Stimulated activated CD4-positive, alpha-beta T cell treated with anti-CD3 and anti-CD28 coated beads, TNF-alpha, amount 100 ng/mL, for 48 hours (primary cell): ENCODE measurements at regions not wholly inside any gene's neighbourhood (a gene's known extent, or its start where the extent isn't known, plus 50 kb on each side); places are given as distances from the start of the nearest gene placed in this dataset.
"Not testable (repeated sequence)": the region's sequence is repeated elsewhere in the genome, so short reads cannot be mapped to it uniquely, and the experiment has no call there.

ENCODE experiments used
- DNase-seq, 3 donors: peaks; one replicate each; pipeline ENCODE4 v3.0.0-alpha.2; 2020; ENCODE audit warnings: low read depth in 3 of 3

- DNase-seq: no peak
Observed at GRCh38 chr11:70548976-70549375, 150.6 kb downstream of the CTTN start.

DNA sequence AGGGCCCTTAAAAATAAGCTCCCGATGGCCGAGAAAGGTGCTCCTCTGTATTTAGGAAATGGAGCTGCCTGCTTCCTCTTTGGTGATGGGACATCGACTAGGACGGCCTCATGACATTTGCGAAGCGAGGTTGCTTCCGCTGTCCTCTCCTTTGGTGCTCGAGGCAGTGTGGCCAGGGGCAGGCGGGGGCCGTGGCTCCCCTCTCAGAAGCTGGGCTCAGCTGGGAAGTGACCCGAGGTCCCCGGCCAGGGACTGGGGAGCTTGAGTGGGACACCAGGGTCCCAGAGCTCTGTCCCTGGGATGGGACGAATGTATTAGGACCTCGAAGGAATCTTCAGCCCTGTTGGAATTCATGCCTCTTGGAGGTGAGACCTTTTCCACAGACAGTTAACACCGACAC lies 151.1 kb downstream of the CTTN start:
- no peak for DNase-seq

- no peak for DNase-seq
Observed at GRCh38 chr11:70549796-70550195, 151.5 kb downstream of the CTTN start.

DNA sequence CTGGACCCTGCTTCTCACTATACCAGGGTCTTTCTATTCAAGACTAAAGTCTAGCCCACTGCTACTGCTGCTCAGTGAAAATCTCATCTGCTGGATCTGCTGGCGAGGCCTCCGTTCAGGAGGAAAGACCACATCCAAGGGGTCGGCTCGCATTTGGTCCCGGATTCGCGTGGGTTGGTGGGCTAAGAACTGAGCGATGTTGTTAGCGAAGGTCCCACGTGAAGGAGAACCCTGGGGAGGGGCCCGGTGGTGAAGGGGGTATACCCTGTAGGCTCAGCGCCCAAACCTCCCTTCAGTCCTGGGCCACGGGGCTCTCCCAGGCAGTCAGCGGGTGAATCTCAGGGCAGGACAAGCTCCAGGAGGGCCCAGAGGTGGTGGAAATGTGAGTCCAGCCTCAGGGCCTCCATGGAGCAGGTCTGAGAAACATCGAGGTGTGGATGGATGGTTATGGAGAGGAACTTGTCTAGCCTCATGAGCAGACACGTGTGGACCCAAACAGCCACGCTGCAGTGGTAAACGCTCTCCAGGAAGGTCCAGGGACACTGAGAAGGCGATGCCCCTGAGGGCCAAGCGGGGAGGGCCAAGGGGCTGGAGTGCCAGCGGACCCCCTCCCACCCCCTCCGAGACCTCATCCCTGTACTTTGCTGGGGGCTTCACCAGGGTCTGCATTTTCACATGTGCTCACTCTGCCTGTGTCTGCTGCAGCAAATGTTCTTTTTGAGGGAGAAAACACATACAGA lies 152.3 kb downstream of the CTTN start:
- no peak for DNase-seq

DNA sequence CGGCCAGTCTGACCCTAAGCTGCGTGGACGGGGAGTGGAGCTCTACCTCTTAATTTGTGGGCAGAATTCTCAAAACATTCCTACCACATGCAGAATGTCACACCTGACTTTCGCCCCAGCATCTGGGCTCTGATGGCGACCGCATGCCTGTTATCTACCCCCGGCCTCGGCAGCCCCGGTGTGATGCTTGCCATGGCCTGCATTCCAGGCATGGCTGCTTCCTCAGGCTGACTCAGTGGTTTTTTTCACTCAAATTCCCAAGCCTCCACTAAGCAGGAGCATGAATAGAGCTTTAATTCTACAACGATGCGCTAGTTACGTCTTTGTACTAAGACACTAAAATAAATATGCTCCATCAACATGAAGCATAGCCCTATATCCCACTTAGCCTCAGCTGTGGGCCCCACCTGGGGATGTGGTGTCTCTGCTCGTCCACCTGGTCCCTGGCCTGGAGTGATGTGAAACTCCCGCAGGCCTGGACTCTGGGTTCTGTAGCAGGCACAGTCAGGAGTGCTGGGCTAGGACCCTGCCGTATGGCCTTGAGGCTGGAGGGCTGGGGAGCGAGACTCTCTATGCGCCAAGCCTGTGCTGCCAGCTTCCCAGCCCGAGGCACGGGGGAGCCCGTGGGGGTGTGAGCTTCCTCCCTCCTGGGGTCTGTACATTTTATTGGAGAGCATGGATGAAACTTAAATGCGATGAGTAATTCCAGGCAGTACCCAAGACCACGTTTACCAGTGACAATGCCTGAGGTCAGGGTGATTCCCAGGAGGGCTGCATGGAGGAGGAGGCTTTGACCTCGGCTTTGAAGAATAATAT lies 153.2 kb downstream of the CTTN start:
- DNase-seq: no peak

DNA sequence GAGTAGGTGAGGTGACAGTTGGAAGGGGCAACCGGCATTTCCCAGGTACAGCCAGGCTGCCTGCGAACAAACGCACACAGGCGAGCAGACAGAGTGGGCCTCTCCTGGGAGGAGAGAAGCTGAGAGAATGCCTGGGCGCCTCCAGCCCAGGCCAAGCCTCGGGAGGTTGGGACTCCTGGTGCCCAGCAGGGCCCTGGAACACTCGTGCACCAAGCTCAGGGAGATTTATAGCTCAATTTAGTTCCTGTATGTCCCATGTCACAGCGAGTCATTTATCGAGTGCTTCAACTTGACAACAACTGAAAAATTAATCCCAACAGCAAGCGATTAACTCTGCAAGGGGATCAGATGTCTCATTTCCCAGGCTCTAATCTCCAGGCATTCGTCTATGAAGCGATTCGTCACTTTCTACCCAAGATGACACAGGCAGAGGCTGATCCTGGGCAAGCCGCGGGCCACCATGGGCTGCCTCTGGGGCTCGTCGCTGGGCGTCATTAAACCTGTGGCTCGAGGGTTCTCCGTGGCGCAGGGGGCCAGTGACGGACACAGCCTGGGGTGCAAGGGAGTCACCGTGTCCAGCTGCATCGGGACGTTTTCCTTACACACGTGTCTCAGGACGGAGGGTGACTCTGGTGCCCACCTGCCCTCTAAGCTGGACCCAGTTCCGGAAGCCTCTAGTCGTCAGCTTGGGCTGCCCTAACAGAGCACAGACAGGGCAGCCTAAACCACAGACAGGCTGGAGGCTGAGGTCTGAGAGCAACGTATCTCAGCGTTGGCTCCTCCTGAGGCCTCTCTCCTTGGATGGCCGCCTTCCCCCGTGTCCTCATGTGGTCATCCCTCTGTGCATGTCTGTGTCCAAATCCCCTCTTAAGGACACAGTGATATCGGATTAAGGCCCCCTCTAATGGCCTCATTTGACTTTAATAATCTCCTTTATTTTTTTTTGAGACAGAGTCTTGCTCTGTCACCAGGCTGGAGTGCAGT lies 154.1 kb downstream of the CTTN start:
- DNase-seq: no peak

GRCh38 chr11:70555078-70555477 lies 156.7 kb downstream of the CTTN start:
- DNase-seq: no peak

GRCh38 chr11:70556884-70557741 lies 158.8 kb downstream of the CTTN start:
- no peak for DNase-seq

GRCh38 chr11:70557742-70558485 lies 159.6 kb downstream of the CTTN start:
- no peak for DNase-seq

DNA sequence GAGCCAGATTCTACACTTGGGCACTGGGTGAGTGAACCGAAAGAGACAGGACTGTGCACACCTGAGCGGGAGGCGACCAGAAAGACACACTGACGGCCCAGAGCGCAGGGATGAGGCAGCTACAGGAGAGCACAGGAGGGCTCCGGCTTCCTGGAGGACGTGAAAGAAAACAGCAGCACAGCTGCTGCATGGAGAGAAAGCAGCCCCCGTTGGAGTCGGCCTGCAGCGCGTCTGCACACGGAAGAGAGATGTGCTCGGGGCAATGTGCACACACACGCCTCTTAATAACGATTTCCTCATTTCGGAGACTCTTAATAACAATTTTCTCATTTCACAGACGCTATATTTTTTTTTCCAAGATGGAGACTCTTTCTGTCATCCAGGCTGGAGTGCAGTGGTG lies 160.4 kb downstream of the CTTN start:
- no peak for DNase-seq

- no peak for DNase-seq
Observed at GRCh38 chr11:70559516-70559915, 161.2 kb downstream of the CTTN start.

DNA sequence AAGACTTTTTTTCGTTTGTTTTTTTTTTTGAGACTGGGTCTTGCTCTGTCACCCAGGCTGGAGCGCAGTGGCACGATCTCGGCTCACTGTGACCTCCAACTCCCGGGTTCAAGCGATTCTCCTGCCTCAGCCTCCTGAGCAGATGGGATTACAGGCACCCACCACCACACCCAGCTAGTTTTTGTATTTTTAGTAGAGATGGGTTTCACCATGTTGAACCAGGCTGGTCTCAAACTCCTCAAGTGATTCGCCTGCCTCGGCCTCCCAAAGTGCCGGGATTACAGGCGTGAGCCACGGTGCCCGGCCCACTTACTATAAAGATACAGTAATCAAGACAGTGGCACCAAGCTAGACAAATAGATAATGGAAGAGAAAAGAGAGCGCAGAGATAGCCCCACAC lies 162.3 kb downstream of the CTTN start:
- not testable (repeated sequence) for DNase-seq

DNA sequence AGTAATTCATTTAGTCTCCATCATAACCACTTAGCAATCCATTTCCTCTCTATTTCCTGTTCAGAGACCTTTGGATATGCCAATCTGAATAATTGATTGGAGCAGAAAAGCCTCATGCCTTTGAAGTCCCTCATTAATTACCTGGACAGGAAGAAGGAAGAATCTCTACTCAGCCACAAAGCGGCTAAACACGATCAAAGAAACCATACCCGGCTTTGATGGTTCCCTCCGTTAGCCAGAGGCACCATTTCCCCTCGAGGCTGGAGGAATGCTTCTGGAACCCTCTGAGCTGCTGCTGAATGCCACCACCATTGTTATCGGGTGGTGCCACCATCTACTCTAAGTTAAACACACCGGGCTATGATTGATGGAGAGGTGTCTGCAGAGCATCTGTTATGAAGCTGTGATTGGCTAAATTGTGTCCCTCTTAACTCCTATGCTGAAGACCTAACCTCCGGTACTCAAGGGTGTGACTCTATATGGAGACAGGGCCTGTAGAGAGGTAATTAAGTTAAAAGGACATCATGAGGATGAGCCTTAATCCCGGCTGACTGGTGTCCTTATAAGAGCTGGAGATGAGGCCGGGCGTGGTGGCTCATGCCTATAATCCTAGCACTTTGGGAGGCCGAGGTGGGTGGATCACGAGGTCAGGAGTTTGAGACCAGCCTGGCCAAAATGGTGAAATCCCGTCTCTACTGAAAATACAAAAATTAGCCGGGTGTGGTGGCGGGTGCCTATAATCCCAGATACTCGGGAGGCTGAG lies 168.6 kb downstream of the CTTN start:
- DNase-seq: no peak

GRCh38 chr11:70567680-70568034 lies 169.3 kb downstream of the CTTN start:
- no peak for DNase-seq

DNA sequence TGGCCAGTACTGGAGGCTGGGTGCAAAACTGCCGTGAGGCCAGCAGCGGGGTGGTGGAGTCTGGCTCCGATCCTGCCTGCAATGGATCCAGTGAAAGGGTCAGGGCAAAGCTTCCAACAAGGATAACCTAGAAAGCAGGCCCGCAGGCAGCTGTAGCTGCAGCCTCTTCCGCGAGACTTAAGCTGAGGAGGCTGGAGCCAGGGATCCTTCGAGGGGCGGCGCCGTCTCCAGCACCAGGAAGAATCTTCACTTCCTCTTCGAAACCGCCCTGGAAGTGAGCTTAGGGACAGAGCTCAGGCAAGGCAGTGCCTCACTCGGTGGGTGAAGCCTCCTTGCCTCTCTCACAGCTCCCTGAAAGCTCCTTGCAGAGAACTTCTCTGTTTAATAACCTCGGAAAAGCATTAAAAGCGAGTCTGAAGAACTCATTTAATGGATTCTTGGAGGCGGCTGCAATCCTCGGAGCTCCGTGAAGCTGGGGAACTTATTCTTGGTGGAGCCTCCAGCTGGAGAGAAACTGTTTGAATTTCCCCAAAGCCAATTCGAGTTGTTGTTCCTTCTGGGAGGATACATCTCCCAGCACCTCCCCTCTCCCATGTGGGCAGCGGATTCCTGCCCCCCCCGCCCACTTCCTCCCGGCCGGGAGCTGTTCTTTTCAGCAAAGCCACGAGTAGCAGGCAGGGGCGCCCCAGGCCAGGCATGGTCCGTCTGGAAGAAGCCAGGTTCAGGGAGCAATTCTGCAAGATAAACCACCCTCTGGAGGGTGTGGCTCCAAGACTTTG lies 169.9 kb downstream of the CTTN start:
- DNase-seq: no peak

DNA sequence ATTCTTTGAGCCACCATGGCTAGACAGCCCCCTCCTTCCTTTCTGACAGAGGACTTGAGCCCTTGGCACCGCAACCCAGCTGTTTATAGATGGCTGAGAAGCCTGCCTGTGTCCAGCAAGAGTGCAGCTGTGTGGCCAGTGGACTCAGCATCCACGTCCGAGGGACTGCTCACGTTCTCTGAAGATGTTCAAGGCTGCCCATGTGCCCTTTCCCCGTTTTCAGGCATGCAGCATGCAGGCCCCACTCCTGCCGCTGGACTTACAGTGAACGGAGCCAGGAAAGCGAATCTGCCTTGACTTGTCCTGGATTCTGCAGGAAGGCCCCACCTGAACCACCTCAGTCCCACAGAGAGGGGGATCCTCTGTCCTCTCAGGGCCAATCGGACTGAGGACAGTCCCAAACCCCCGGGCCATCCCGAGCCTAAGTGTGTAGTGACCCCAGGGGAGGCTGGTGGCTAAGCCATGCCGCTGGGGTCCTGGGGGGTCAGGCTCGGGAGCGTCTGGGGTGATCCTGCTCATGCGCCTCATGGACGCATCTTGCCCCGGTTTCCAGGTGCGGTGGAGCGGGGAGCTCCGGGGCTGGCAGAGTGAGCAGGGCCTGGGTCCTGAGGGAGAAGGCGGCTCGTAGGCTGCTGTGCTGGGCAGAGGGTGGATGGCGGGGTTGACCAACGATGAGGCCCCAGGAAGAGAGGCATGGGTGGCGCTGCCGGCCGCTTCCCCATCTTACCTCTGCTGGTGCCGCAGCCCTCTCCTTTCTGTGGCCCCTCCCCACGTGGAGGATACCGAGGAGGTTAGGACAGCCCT lies 170.7 kb downstream of the CTTN start:
- no peak for DNase-seq

GRCh38 chr11:70569618-70569890 lies 171.2 kb downstream of the CTTN start:
- no peak for DNase-seq

DNA sequence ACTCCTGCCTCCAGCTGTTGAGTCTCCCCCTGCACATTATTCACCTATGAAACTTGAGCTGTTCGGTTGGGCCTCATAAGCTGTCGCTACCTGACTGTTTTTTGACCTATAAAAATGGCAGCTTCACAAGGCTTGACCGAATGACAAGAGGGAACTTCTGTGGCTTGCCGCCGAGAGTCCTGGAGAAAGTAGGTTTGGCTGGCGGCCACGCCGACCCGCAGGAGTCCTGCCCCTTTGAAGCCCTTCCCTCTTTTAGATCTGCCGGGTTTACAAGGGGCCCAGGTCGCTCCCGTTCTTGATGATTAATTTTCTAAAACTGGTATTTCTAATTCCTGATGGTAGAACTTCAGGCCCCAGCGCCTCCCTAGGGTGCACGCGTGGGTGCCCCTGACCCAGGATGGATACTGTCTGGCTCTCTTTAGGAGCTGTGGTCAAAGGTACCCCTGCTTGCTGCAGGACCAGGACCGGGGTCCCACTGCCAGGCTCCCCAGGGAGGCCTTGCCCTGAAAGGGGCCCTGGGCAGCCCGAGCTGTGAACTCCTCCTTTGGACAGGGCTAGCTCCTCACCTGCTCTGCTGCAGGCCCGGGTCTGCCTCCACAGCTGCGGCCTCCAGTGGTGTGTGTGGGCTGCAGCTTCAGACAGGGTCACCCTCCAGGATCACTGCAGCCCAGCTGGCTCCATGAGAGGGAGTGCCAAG lies 171.8 kb downstream of the CTTN start:
- no peak for DNase-seq
